ENCODE measurements at regions not wholly inside any gene's neighbourhood (a gene's known extent, or its start where the extent isn't known, plus 50 kb on each side); places are given as distances from the start of the nearest gene placed in this dataset.

DNA sequence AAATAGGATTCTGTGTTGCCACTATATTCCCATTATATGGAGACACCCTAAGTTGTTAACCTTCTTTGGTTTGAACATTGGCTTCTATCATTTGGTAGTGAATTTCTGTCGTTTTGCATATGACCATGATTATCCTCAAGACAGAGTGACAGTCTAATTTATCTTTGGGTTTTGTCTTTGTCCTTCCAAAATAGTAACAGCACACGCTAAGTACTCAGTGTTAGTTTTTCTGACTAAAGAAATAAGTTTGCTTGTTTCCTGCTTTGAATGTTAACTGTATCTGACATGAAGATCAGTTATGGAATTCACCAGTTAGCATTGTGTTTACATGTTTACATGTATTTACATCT, 352.5 kb upstream of the GRM7 start:
- TF ChIP-seq POLR2A (IDR thresholded peaks at IDR 0.05), result no peak
- TF ChIP-seq CTCF (IDR thresholded peaks at IDR 0.05 in 8 of 11, conservative IDR thresholded peaks at IDR 0.05 in 3 of 11), result no peak

All from spleen (tissue), 7 donors.